Activated CD4-positive, alpha-beta T cell treated with anti-CD3 and anti-CD28 coated beads for 4 hours (primary cell): ENCODE measurements at regions not wholly inside any gene's neighbourhood (a gene's known extent, or its start where the extent isn't known, plus 50 kb on each side); places are given as distances from the start of the nearest gene placed in this dataset.

ENCODE experiments used
- DNase-seq, 2 donors: peaks; one replicate each; pipeline ENCODE4 v3.0.0-alpha.2; 2020

DNA sequence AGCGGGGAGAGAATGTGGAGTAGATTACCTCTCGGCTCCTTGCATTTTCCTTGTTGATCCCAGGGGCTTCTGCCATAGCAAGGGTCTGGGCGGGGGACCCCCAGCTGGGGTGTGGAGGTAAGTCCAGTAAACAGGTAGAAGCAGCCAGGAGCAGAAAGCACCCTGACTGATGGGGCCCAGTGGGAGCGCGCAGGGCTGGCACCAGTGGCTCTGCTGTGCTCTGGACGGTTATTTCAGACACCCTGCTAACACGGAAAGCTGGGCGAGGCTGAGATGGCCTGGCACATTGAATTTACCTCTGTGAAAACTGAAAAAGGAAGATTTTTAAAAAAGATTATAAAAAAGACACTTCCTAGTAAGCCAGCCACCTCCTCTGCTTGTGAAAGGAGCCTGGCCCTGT lies 88.4 kb upstream of the CALM2 start:
- DNase-seq, result no peak

DNA sequence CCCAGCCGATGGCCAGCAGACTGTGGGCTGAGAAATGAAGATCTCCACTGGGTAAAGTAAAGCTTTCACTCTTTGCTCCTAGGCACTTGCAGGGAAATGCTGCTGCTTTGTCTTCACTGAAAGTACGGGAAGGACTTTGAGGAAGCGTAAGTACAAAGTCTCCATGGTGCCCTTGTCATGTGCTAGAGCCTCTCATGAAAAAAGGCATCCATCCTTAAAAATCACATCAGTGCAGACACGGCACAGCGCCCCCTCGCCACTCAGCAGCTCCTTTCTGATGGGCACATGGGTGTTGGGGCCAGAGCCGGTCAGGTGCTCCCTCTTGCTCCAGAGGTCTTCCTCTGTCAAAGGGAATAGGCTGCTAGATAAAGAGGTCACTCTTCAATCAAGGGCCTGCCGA lies 87.8 kb upstream of the CALM2 start:
- no peak for DNase-seq

DNA sequence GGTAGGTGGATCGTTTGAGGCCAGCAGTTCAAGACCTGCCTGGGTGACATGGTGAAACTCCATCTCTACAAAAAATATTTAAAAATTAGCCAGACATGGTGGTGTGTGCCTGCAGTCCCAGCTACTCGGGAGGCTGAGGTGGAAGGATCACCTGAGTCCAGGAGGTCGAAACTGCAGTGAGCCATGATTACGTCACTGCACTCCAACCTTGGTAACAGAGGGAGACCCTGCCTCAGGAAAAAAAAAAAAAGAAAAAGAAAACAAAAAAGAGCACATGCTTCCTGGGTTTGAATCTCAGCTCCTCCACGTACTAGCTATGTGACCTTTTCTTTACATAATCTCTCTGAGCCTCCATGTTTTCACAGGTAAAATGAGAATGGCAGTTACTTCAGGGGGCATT lies 86.3 kb upstream of the CALM2 start:
- no peak for DNase-seq

DNA sequence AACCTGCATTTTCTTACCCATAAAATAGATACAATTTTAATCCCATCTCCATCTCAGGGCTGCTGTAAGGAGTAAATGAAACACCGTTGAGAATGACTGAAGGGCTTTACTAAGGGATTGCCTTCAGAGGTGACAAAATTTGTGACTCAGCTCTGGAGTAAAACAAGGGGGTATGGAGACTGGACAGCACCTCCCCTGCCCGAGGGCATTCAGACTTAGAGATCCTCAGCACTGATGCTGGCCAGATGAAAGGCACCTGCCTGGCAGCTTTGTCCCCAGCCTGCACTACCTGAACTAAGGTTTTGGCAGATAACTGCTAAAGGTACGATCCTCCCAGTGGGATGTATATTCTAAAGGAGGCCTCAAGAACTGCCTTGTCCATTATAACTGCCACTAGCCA lies 84.7 kb upstream of the CALM2 start:
- DNase-seq, result no peak

DNA sequence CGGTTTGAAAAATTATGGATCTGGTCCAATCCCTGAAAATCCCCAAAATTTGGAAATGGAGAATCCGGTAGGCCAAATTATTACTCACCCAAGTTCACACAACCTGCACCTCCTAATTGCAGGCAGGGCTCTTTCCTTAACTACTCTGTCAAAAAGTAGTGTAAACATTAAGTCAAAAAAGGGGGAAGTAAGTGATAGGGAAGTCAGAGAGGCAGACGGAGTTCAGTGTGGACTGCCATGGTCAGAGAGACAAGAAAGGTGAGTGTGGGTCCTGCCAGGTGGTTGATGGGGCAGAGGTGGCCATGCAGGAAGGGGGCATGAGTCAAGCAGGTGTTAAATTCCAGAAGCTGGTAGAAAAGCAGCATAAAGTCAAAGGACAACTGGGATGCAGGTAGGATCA lies 83.5 kb upstream of the CALM2 start:
- DNase-seq, result no peak

DNA sequence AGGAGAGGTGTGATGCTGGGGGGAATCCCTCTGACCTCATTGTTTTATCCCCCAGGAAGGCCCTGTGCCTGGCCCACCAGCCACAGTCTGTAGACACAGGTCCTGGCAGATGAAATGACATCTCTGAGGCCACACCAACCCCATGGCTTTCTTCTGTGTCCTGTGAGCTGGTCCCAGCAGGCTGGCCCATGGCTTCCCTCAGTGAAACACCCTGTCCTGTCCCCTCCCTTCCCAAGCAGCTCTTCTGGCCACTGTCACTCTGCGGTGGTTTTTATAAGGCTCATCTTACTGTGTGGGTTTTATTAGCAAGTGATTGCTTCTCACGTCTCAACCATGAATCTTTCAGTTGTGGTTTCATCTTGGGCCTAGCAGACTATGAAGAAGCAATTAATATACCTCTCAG lies 81.6 kb upstream of the CALM2 start:
- DNase-seq, result no peak

DNA sequence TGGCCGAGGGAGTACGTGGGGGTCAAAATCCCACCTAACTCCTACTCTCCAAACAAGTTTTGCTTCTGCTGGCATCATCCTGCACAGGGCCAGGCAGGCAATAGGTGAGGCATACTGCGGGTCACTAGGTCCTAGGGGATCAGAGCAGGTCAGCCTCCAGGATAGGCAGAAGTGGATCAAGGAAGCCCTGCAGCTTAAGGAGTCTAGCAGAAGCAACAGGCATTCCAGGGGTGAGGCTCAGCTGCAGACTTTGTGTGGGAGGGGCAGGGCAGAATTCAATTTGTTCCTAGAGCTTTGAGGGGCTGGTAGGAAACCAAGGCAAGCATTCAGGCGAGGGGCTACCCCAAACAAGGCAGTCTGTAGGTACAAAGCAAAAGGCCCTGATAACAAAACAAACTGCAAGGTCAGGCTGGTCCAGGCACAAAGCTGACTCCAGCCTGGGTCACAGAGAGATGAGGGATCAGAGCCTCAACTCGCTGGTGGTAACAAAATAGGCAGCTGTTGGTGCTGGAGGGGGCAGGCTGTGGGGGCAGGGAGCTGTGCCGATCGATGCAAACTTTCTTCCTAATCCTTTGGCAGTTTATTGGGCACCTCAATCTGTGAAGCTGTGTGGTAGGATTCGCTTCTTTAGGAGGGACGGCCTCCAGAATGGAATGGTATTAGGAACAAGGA lies 80.2 kb upstream of the CALM2 start:
- DNase-seq, result no peak

DNA sequence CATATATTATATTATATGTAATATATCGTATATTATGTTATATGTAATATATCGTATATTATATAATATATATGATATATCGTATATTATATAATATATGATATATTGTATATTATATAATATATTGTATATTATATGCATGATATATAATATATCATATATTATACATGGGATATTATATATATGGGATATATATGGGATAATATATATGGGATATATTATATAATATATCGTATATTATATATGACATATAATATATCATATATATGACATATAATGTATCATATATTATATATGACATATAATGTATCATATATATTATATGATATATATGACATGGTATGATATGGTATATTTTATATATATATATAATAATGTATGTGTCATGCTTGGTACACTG lies 79.5 kb upstream of the CALM2 start:
- DNase-seq, result no peak

DNA sequence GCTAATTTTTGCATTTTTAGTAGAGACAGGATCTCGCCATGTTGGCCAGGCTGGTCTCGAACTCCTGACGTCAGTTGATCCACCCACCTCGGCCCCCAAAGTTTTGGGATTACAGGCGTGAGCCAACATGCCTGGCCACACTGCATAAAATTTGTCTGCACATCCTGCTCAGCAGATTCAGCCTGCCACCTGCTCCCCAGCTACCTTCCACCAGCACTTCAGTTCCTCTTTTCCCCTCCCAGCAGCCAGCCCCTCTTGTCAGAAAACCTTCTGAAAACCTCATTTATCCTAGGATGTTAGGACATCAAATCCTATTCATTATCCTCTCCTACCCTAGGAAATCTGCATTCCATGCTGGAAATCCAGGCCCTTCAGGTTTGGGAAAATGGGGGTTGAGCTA lies 78.2 kb upstream of the CALM2 start:
- no peak for DNase-seq

DNA sequence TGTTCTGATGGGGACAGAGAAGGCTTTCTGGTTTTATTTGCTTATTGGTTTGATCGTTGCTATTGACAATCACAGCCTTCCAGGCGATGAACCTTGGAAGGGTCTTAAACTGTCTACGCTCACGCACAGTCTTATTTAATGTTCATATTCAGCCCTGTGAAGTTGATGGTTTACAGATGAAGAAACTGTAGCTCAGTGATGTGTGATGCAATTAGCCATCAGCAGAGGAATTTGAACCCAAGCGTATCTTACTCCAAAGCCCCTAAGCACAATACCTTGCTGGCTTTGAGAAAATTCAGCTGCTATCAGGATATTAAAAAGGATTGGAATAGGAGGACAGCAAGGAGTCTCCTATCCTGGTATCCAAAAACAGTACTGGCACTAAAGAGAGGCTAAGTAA lies 77.1 kb upstream of the CALM2 start:
- DNase-seq, result no peak

DNA sequence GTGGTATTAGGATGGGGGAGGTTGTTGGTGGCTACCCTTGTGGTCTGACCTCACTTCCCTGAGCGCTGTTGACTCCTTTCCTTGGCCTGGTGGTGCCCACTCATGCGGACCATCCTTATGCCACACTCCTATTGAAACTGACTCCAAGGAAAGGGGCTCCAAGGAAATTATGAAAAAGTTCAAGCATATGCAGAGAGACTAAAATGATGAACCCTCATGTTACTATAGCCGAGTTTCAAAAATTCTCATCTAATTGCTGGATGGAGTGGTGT lies 75.0 kb upstream of the CALM2 start:
- DNase-seq, result no peak

DNA sequence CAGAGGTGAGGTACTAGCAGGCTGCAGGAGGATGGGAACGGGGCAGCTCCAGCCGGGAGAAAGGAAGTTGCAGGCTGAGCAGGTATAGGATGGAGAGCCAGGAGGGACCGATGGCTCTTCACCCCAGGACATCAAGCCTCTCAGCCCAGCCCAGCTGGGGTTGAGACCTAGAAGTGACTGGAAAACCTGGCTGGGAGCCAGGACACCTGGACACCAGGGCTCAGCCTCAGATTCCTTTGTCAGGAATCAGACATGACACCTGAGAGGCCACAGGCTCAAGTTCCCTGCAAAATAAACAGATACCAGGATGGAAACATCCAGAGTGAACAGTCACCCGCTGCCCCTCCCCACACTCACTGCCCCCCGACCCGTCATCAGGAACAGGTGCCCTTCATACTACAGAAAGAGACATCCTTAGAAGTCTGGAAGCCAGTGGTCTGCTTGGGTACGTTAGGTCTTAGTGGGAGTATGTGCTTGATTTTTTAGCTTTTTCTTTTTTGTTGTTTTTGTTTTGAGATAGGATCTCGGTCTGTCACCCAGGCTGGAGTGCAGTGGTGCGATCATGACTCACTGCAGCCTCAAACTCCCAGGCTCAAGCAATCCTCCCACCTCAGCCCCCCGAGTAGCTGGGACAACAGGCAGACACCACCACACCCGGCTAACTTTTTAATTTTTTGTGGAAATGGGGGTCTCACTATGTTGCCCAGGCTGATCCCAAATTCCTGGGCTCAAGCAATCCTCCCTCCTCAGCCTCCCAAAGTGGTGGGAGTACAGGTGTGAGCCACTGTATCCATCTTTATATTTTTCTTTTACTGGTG lies 74.5 kb upstream of the CALM2 start:
- no peak for DNase-seq

DNA sequence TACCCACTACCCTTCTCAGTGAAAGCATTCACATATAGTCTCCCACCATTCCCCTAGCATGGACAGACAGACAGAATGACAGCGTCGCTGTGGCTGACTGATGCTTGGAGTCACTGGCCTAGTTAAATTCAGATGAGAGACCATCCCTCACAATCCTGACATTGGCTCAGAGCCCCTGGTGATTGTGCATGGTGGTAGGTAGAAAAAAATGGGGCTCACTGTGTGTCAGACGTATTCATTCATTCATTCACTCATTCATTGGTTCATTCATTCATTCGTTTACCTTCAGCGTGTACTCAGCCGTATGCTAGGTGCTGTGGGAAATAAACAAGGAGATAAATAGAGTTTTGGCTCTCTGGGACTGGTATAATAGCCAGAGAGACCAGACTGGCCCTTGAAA lies 73.6 kb upstream of the CALM2 start:
- DNase-seq, result no peak

DNA sequence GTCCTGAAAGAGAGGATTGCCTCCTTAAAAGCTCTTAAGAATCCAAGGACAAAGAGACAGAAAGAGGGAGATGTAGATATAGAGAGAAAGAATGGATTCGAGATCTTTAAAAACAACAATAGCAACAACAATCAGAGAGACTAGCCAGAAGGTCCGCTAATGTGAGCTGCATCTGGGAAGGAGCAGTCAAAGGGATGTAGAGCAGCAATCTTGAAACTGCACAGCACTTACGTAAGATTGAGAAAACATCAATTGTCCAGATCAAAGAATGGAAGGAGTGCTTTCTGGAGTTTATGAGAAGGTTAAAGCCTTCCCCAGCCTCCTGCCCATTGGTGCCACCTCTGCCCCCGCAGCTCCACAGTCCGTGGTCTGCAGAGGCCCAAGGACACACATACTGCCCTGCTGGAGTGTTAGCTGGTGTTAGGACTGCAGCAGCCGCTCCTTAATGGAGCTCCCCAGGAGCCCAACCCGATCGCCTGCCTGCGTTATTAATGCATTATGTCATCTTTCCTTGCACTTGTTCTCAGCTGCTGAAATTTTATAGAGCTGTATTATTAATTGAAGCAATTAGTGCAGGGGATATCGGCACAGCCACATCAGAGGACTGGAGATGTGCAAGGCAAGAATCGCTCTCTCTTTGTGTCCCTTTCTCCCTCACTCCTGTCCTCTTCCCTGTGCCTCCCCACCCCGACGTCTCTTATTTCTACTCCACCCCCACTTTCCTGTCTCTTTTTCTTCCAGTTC lies 73.0 kb upstream of the CALM2 start:
- no peak for DNase-seq

DNA sequence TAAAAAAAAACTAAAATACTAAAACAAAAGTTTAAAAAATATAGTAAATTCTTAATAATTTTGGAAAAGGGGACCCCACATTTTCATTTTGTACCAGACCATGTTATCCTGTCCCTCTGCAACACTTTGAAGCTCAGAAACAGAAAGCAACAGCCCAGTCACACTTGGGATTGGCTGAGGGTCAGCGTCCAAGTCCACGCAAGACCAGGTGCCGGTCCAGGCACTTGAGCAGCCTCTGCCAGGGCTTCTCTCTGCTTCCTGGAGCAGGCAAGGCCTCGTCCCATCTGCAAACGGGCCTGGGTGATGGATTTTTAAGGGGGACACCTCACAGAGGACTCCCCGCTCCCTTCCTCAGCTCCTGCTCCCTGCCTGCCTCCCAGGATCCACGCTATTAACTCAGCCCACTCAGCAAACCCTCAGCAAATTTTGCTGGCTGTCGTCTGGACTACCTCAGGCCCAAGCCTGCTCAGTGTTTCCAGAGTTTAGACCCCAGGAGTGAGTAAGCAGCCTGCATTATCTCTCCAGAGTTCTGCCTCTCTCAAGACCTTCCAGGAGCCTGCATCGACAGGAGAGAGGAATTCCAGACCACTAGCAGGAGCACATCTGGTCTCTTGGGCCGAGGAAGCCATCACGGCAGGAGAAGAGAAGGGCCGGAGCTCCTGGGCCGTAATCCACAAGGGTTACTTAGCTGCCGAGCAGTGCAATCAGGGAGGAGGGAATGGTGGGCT lies 67.4 kb upstream of the CALM2 start:
- DNase-seq, result no peak

DNA sequence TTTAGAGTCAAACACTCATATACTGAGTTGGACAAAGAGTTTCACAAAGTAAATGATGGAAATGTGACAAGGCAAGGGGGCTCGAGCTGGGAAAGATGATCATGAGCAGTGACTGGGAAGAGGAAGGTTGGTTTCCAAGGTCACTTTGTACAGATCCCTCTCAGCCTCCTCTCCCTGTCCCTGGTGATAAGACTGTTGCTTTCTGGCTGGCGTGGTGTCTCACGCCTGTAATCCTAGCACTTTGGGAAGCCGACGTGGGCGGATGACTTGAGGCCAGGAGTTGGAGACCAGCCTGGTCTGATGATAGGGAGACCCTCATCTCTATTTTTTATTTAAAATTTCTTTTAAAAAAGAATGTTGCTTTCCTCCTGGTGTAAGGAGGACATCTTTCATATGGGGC lies 65.4 kb upstream of the CALM2 start:
- no peak for DNase-seq

DNA sequence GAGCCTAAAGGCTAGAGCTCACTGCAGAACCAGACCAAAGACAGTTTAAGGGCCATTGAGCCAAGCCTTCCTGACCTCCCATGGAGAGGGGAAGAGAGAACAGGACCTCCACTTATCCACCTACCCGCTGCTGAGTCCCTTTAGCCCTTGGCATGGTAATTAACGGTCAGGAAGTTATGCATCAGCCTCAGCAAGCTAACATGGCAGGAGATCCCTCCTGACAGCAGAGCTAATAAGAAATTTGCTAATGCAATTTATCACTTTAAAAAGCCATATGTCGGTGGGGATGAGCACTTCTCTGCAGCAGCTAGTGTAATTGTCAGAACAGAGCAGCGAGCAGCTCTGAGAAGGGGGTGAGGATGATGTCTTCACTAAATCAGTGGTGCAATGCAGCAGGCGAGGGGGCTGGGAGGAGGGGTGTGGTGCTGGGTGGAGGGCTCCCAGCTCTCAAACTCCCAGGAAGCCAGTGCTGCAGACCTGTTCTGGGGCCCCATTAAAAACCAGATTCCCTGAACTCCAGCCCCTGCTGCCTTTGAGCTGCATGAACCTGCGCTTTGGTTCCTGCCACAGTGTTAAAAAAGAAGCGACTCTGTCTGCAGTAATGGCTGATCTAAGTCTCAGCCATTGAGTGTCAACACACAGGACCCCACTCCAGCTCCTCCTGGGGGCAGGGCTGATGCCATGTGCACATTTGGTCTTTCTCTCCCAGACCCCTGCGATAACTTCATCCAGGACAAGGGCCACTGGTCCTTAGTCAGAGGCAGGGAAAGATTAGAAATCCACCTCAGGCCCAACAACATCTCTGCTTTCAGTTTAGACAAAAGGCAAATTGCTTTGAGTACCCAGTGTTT lies 63.0 kb upstream of the CALM2 start:
- no peak for DNase-seq

DNA sequence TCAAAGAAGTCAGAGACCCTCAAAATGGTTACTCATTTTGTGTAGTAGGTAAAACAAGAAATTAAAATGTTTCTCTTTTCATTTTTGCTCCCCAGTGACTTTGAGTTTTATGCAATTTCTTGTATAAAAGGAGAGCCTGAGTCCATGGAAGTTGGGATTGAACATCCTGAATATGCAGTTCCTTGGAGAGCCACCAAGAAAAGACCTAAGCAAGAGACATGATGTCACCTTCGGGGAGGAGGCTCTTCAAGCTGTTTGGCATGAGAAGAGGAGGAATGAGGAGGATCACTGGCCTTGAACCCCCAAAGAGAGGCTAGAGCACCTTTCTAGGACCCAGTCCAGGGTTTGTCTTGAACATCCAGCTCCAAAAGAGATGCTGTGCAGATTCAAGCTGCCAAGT lies 62.3 kb upstream of the CALM2 start:
- no peak for DNase-seq

DNA sequence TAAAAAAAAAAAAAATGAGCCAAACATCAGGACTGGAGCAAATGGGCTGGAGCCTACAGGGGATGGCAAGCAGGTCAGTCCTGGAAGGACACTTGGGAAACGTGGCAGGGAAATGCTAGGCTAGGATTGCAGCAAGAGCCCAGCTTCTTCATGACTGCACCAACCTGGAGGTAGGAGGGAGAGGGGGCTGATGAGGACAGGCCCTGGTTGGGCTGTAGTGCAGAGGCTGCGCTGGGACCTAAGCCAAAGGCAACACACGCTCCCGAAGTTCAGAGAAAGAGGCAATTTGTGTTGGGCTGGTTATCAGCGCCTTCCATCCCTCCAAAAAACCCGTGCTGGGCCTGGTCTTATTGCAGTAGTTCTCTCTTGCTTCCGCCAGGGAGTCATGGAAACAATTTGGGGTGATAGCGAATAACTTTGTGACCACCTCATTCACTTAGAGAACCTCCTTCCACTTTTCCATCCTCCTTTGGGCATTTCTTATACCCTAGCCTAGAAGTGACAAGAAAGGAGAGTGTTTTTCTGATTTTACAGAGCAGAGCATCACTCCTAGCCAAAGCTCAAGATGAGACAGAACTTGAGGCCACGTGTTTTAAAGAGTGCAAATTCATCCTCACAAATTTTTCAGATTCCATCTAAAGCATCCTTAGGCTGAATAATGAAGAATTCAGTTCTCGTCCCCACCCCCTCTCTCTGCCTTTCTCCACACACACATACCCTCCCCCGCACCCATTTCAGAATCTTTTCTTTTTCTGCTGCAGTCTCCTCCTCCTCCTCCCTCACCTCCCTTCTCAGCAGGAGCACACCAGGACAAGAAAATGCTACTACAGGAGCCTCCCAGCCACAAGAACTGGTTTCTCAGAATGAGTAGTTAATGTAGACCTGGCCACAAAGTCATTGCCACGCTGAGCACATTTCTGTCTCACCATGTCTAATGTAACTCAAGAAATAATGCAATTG lies 61.3 kb upstream of the CALM2 start:
- no peak for DNase-seq

DNA sequence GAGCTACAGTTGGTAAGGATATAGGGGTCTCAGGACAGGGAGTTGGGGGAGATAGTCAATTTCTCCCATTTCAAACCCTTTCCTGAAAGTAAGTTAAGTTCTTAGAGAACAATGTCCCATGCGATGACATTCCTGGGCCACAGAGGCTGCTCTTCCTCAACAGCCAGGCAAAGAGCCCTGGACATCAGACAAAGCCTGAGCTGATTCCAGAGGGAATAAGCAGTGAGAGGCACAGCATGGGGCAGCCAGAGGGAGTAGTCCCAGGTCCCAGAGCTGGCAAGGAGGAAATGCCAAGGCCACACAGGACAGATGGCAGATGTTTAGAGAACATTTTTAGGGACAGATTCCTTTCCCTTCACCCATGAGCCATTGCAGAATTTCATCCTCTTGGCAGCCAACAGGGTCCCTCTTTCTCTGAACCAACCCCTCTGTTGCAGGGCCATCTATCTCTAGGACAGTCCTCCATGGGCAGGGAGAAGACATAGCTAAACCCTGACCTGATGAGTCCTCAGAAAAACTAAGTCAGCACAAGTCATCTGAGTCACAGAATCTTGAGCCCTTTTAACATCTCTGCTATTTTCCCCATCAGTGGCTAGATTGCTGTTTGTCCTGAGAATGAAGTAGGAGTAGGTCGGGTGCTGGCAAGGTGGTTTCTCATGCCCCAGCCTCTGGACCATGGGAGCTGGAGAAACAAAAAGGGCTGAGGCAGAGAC lies 60.3 kb upstream of the CALM2 start:
- no peak for DNase-seq

DNA sequence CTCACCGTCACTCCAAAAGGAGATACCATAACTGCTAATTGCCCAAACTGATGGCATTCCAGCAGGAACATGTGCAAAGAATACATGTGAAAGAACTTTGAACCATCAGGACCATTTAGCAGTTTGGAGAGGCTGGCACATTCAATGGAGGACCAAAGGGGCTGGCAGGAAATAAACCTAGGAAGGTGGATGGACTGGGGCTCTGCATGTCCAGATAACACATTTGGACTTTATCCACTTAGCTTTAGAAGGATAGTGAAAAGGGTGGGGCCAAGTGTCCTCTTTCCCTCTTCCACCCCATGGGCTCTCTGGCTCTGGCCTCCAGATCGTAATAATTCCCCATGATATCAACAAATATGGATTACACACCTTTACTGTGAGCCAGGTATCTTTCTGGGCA lies 58.8 kb upstream of the CALM2 start:
- DNase-seq, result no peak
